ENCODE measurements at regions not wholly inside any gene's neighbourhood (a gene's known extent, or its start where the extent isn't known, plus 50 kb on each side); places are given as distances from the start of the nearest gene placed in this dataset.

DNA sequence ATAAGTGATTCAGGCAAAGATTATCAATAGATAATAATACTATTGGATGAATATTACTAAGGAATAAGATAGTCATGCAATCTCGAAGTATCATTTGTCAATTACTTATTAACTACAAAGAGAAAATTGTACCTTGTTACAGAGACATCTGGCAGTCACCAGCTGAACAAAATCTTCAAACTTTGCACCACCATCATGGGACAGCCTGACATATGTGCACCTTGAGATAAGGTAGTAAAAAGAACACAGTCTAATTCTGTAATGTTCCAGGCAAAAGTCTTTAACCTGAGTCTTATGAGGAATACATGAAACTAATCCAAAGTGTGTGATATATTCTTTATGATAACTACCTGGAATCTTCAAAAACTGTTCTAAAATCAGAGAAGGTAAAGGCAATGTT lies 423.0 kb upstream of the ZNF608 start:
- TF ChIP-seq POLR2A (IDR thresholded peaks at IDR 0.05) = no peak
- TF ChIP-seq, protein P1, sequence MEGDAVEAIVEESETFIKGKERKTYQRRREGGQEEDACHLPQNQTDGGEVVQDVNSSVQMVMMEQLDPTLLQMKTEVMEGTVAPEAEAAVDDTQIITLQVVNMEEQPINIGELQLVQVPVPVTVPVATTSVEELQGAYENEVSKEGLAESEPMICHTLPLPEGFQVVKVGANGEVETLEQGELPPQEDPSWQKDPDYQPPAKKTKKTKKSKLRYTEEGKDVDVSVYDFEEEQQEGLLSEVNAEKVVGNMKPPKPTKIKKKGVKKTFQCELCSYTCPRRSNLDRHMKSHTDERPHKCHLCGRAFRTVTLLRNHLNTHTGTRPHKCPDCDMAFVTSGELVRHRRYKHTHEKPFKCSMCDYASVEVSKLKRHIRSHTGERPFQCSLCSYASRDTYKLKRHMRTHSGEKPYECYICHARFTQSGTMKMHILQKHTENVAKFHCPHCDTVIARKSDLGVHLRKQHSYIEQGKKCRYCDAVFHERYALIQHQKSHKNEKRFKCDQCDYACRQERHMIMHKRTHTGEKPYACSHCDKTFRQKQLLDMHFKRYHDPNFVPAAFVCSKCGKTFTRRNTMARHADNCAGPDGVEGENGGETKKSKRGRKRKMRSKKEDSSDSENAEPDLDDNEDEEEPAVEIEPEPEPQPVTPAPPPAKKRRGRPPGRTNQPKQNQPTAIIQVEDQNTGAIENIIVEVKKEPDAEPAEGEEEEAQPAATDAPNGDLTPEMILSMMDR (IDR thresholded peaks at IDR 0.05) = no peak
- no peak for TF ChIP-seq POLR2AphosphoS5 (IDR thresholded peaks at IDR 0.05)

Data from suprapubic skin (tissue), 4 donors.